GM12878 (cell line): ENCODE measurements at regions not wholly inside any gene's neighbourhood (a gene's known extent, or its start where the extent isn't known, plus 50 kb on each side); places are given as distances from the start of the nearest gene placed in this dataset.

Source experiments
- ATAC-seq: fragments of 200-7000 bp; cut with Tn5 transposase; 3 replicates; pipeline ENCODE4 v1.9.1; 2020; ENCODE audit warnings: mild to moderate bottlenecking, moderate library complexity
- BruUV-seq: library from RNA; stranded (reverse); fragments of 400-500 nt; replicated peaks from 2 replicates; lab custom pipeline; 2021; lab: Mats Ljungman, UMichigan
- CTCF ChIA-PET: fragments of 300-600 bp; sonication (Branson Sonifier 250); formaldehyde crosslinking; extraction: SDS; loops from one replicate; lab custom pipeline; 2021; ENCODE audit warnings: inconsistent platforms; lab: Yijun Ruan, JAX
- POLR2A ChIA-PET: fragments of 350-600 bp; formaldehyde crosslinking; extraction: SDS; loops from one replicate; lab custom pipeline; 2021; ENCODE audit warnings: inconsistent platforms; lab: Charles Lee
- RAD21 ChIA-PET: fragments of 300-600 bp; sonication (Branson Sonifier 250); formaldehyde crosslinking; loops from one replicate; lab custom pipeline; 2023; ENCODE audit warnings: antibody characterized with exemption; ENCODE audit not compliant: unreplicated experiment; lab: Charles Lee
- SMC1A ChIA-PET: fragments of 300-600 bp; sonication (Branson Sonifier 250); formaldehyde crosslinking; loops from one replicate; lab custom pipeline; 2023; ENCODE audit not compliant: unreplicated experiment, uncharacterized antibody; lab: Charles Lee
- DNase-seq: peaks from one replicate; pipeline ENCODE4 v3.0.0-alpha.2; 2011; ENCODE audit warnings: low read depth, low spot score
- FAIRE-seq: peaks from 3 replicates; lab custom pipeline; 2011; peaks lifted over from hg19 to GRCh38; lab: Jason Lieb, UNC
- H2AFZ ChIP-seq: 2 replicates; pipeline ENCODE4 v1.6.0; 2011; ENCODE audit warnings: low read depth, low read length, control low read depth; ENCODE audit not compliant: control insufficient read depth
- H3K27ac ChIP-seq: 2 replicates; pipeline ENCODE4 v1.5.1; 2011; ENCODE audit warnings: control low read depth; ENCODE audit not compliant: control insufficient read depth, insufficient read depth
- H3K27me3 ChIP-seq, 2 experiments: replicated peaks in 1 of 2; 2 replicates each; pipeline versions ENCODE4 v1.6.0 to v1.6.1; 2011; ENCODE audit warnings: low read length in 1 of 2; ENCODE audit not compliant: control insufficient read depth in 2 of 2, insufficient read depth in 2 of 2
- H3K36me3 ChIP-seq, 2 experiments: 2 replicates each; pipeline ENCODE4 v1.5.1; 2011; ENCODE audit warnings: low read length in 1 of 2; ENCODE audit not compliant: control insufficient read depth in 2 of 2, insufficient read depth in 2 of 2
- H3K4me1 ChIP-seq: 2 replicates; pipeline ENCODE4 v1.6.1; 2011; ENCODE audit warnings: mild to moderate bottlenecking, low read length, moderate library complexity, mixed read lengths; ENCODE audit not compliant: control insufficient read depth, insufficient read depth
- H3K4me2 ChIP-seq: 2 replicates; pipeline ENCODE4 v1.6.0; 2011; ENCODE audit warnings: control low read depth; ENCODE audit not compliant: control insufficient read depth, insufficient read depth
- H3K4me3 ChIP-seq: fragments of 200-600 bp; sonication (generic); 2 replicates; pipeline ENCODE4 v1.5.1; 2016
- H3K79me2 ChIP-seq: 2 replicates; pipeline ENCODE4 v1.6.0; 2011; ENCODE audit warnings: low read length; ENCODE audit not compliant: control insufficient read depth, insufficient read depth
- H3K9ac ChIP-seq: 2 replicates; pipeline ENCODE4 v1.8.0; 2011; ENCODE audit warnings: low read length, control low read depth, mixed read lengths; ENCODE audit not compliant: control insufficient read depth, insufficient read depth
- H3K9me3 ChIP-seq: replicated peaks from 3 replicates; pipeline ENCODE4 v1.5.1; 2011; ENCODE audit warnings: mild to moderate bottlenecking, low read length; ENCODE audit not compliant: control insufficient read depth, insufficient read depth
- H4K20me1 ChIP-seq: 2 replicates; pipeline ENCODE4 v1.6.0; 2011; ENCODE audit not compliant: control insufficient read depth, insufficient read depth
- CEBPB ChIP-seq, 2 experiments: fragments of 150-350 bp in 1 of 2; IDR thresholded peaks; 2 replicates each; pipeline ENCODE4 v1.6.1; 2012 to 2014; ENCODE audit warnings: low read depth in 2 of 2, low read length in 2 of 2, borderline replicate concordance in 1 of 2, inconsistent platforms in 1 of 2
- EP300 ChIP-seq, 2 experiments: fragments of 150-350 bp in 1 of 2; IDR thresholded peaks; 2 replicates each; pipeline ENCODE4 v1.6.1; 2011 to 2012; ENCODE audit warnings: low read depth in 2 of 2, low read length in 2 of 2, borderline replicate concordance in 1 of 2, improper control_type of control experiment in 1 of 2, inconsistent platforms in 1 of 2; ENCODE audit not compliant: control insufficient read depth in 1 of 2
- NBN ChIP-seq: fragments of 450-650 bp; IDR thresholded peaks from 2 replicates; pipeline ENCODE4 v1.6.1; 2016
- NR2C2 ChIP-seq: IDR thresholded peaks from 2 replicates; pipeline ENCODE4 v1.6.1; 2011; ENCODE audit warnings: borderline replicate concordance, low read depth; ENCODE audit not compliant: control insufficient read depth, insufficient read length
- WGBS: methylation state at CpG from one replicate; pipeline ENCODE4 v1.1.6; 2016; ENCODE audit warnings: low lambda C conversion rate; ENCODE audit not compliant: insufficient replicate concordance, insufficient coverage; ENCODE audit errors: missing lambda C conversion rate; 5-methylcytosine and 5-hydroxymethylcytosine counted together
- in situ Hi-C: fragments of 300-500 bp; cut with MboI; formaldehyde crosslinking; loops from 9 replicates; pipeline ENCODE4 v1.14.3; 2018; ENCODE audit warnings: mixed read lengths
- intact Hi-C: fragments of 100-400 bp; cut with micrococcal nuclease; formaldehyde crosslinking; loops from one replicate; pipeline ENCODE4 v1.14.2; 2022; ENCODE audit not compliant: unreplicated experiment
- TF ChIP-seq, protein P1 (sequence below): IDR thresholded peaks from 2 replicates; pipeline ENCODE4 v1.6.1; 2012; ENCODE audit warnings: mild to moderate bottlenecking, low read depth, low read length

DNA sequence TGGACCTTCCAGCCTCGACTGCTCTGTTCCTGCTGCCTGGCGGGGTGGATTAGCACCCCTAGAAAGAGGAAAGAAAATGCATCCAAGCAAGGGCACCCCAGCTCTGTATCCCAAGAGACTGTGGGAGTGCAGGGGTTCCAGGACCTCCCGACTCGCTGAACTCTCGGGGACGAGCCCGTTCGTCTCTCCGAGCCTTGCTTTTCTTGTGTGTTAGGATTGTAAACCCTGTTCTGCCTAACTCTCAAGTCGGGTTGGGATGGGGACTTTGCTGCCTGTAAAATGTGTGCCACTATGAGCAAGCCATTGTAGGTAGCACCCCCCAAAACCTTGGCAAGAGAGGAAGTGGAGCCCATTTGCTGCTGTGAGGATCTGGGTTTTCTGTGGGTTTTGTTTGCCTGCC, 73.2 kb upstream of the VRK1 start:
- Histone ChIP-seq H3K4me2 (no peak overlapping the region), H3K9me3 (no peaks in the 10 kb centered on the region), H3K79me2 (no peaks in the 10 kb centered on the region), H2AFZ (no peak overlapping the region), H4K20me1 (no peaks in the 10 kb centered on the region), H3K9ac (no peak overlapping the region), H3K27me3 (no peaks in the 10 kb centered on the region; a peak in 1 of 4 replicates), H3K27ac (no peak overlapping the region), H3K4me1 (peaks cover 4% of the 10 kb centered on the region; the same call in 1 of the 2 replicates), H3K36me3 (no peaks in the 10 kb centered on the region), H3K4me3 (no peak overlapping the region)
- ATAC-seq (no peak), FAIRE-seq (no peak), DNase-seq (no peak)
- intact Hi-C loops, result no loop called here
- in situ Hi-C loops, result no loop called here
- SMC1A ChIA-PET, result no interaction called here
- CTCF ChIA-PET, result interaction anchor here (0.9 kb wide), 1 partner anchor 14 kb away, joined by 3 read pairs; no protein-coding TSS in a partner anchor
- RAD21 ChIA-PET, result no interaction called here
- BruUV-seq, result no TSS peak
- TF ChIP-seq, protein P1, sequence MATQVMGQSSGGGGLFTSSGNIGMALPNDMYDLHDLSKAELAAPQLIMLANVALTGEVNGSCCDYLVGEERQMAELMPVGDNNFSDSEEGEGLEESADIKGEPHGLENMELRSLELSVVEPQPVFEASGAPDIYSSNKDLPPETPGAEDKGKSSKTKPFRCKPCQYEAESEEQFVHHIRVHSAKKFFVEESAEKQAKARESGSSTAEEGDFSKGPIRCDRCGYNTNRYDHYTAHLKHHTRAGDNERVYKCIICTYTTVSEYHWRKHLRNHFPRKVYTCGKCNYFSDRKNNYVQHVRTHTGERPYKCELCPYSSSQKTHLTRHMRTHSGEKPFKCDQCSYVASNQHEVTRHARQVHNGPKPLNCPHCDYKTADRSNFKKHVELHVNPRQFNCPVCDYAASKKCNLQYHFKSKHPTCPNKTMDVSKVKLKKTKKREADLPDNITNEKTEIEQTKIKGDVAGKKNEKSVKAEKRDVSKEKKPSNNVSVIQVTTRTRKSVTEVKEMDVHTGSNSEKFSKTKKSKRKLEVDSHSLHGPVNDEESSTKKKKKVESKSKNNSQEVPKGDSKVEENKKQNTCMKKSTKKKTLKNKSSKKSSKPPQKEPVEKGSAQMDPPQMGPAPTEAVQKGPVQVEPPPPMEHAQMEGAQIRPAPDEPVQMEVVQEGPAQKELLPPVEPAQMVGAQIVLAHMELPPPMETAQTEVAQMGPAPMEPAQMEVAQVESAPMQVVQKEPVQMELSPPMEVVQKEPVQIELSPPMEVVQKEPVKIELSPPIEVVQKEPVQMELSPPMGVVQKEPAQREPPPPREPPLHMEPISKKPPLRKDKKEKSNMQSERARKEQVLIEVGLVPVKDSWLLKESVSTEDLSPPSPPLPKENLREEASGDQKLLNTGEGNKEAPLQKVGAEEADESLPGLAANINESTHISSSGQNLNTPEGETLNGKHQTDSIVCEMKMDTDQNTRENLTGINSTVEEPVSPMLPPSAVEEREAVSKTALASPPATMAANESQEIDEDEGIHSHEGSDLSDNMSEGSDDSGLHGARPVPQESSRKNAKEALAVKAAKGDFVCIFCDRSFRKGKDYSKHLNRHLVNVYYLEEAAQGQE, result no peak
- no peak for TF ChIP-seq EP300 (IDR thresholded peaks at IDR 0.05; ENCODE audit: borderline replicate concordance in 1 of 2, control insufficient read depth in 1 of 2, low read depth in 2 of 2, low read length in 2 of 2)
- no peak for TF ChIP-seq NR2C2
- no peak for TF ChIP-seq NBN
- TF ChIP-seq CEBPB (IDR thresholded peaks at IDR 0.05; ENCODE audit: borderline replicate concordance in 1 of 2, low read depth in 2 of 2, low read length in 2 of 2), result no peak
- POLR2A ChIA-PET, result interaction anchor here (0.6 kb wide), 1 partner anchor 634 kb away, joined by 4 read pairs; no protein-coding TSS in a partner anchor
- WGBS, result 30% methylated on average over 10 of the region's 10 CpGs
